HCT116 (cell line): ENCODE measurements at regions not wholly inside any gene's neighbourhood (a gene's known extent, or its start where the extent isn't known, plus 50 kb on each side); places are given as distances from the start of the nearest gene placed in this dataset.
A peak's percentile ranks its signal among the peaks of the same experiment; 100 is the strongest.

Experiments used
- ATAC-seq: fragments of 200-7000 bp; cut with Tn5 transposase; 2 replicates; pipeline ENCODE4 v1.9.1; 2020; ENCODE audit warnings: mild to moderate bottlenecking, moderate library complexity
- BruUV-seq: library from RNA; stranded (reverse); fragments of 400-500 nt; replicated peaks from 2 replicates; lab custom pipeline; 2021; lab: Mats Ljungman, UMichigan
- CTCF ChIA-PET: fragments of 300-600 bp; sonication (Branson Sonifier 250); formaldehyde crosslinking; loops from one replicate; lab custom pipeline; 2021; ENCODE audit warnings: antibody characterized with exemption; lab: Charles Lee
- POLR2A ChIA-PET: fragments of 300-600, 350-600 bp; sonication (Branson Sonifier 250); formaldehyde crosslinking; loops from one replicate; lab custom pipeline; 2021; ENCODE audit warnings: antibody characterized with exemption; lab: Charles Lee
- RAD21 ChIA-PET, 2 experiments: fragments of 300-600 bp; sonication (Branson Sonifier 250); formaldehyde crosslinking; loops; one replicate each; lab custom pipeline; 2023; ENCODE audit warnings: low total read pairs in 2 of 2; ENCODE audit not compliant: uncharacterized antibody in 2 of 2, unreplicated experiment in 2 of 2, low non-redundant PET in 1 of 2; lab: Charles Lee
- DNase-seq: peaks from one replicate; pipeline ENCODE4 v3.0.0-alpha.2; 2010; ENCODE audit warnings: low read depth, low spot score
- H2AFZ ChIP-seq: fragments of 200-600 bp; shearing (Covaris generic), sonication (generic); 2 replicates; pipeline ENCODE4 v1.6.1; 2017; ENCODE audit warnings: low read depth, mixed run types, mixed read lengths, antibody characterized with exemption, low read length; ENCODE audit not compliant: poor library complexity, severe bottlenecking
- H3K27ac ChIP-seq: 2 replicates; pipeline ENCODE4 v1.5.1; 2012; ENCODE audit warnings: low read depth, low read length
- H3K27me3 ChIP-seq: fragments of 200-600 bp; sonication (generic); 2 replicates; pipeline ENCODE4 v1.6.1; 2016; ENCODE audit warnings: mixed run types, low read length, mixed read lengths; ENCODE audit not compliant: insufficient read depth
- H3K36me3 ChIP-seq, 2 experiments: fragments of 200-500 bp in 1 of 2; fragments of 200-600 bp in 1 of 2; sonication (Bioruptor generic) in 1 of 2; sonication (generic) in 1 of 2; 2 replicates each; pipeline versions ENCODE4 v1.5.1 to v1.6.1; 2014 to 2016; ENCODE audit warnings: low read length in 2 of 2, inconsistent platforms in 1 of 2, mixed read lengths in 1 of 2, mixed run types in 1 of 2; ENCODE audit not compliant: insufficient read depth in 2 of 2, control insufficient read depth in 1 of 2
- H3K4me1 ChIP-seq, 2 experiments: fragments of 200-600 bp in 1 of 2; sonication (generic) in 1 of 2; 2 replicates each; pipeline versions ENCODE4 v1.5.1 to v1.6.1; 2012 to 2017; ENCODE audit warnings: low read length in 2 of 2, inconsistent platforms in 1 of 2, mild to moderate bottlenecking in 1 of 2, mixed read lengths in 1 of 2, mixed run types in 1 of 2, moderate library complexity in 1 of 2; ENCODE audit not compliant: insufficient read depth in 2 of 2, control insufficient read depth in 1 of 2
- H3K4me2 ChIP-seq: fragments of 200-600 bp; sonication (generic); 2 replicates; pipeline ENCODE4 v1.6.1; 2017; ENCODE audit warnings: mixed run types, low read length, mixed read lengths
- H3K4me3 ChIP-seq, 2 experiments: fragments of 200-600 bp in 1 of 2; sonication (generic) in 1 of 2; replicated peaks in 1 of 2; 2 replicates each; pipeline ENCODE4 v1.5.1; 2011 to 2016; ENCODE audit warnings: low read length in 2 of 2, control low read depth in 1 of 2, low read depth in 1 of 2, mild to moderate bottlenecking in 1 of 2, mixed read lengths in 1 of 2, mixed run types in 1 of 2
- H3K79me2 ChIP-seq: fragments of 200-600 bp; sonication (generic); 2 replicates; pipeline ENCODE4 v1.6.1; 2017; ENCODE audit warnings: mild to moderate bottlenecking, mixed run types, low read length, moderate library complexity, mixed read lengths; ENCODE audit not compliant: insufficient read depth
- H3K9ac ChIP-seq: fragments of 200-600 bp; sonication (generic); 2 replicates; pipeline ENCODE4 v1.6.1; 2016; ENCODE audit warnings: low read length, mixed read lengths
- H3K9me2 ChIP-seq: fragments of 200-600 bp; sonication (generic), shearing (Covaris generic); 2 replicates; pipeline ENCODE4 v1.6.1; 2017; ENCODE audit warnings: mixed run types, mild to moderate bottlenecking, moderate library complexity; ENCODE audit not compliant: insufficient read depth
- H3K9me3 ChIP-seq, 2 experiments: fragments of 200-500 bp in 1 of 2; fragments of 200-600 bp in 1 of 2; sonication (Bioruptor generic) in 1 of 2; sonication (generic) in 1 of 2; 2 replicates each; pipeline ENCODE4 v1.6.1; 2014 to 2017; ENCODE audit warnings: low read length in 2 of 2, mixed read lengths in 2 of 2, inconsistent platforms in 1 of 2, low read depth in 1 of 2, mild to moderate bottlenecking in 1 of 2, mixed run types in 1 of 2, moderate library complexity in 1 of 2; ENCODE audit not compliant: control insufficient read depth in 1 of 2, insufficient read depth in 1 of 2
- H4K20me1 ChIP-seq: fragments of 200-600 bp; sonication (generic), shearing (Covaris generic); 2 replicates; pipeline ENCODE4 v1.6.1; 2017; ENCODE audit warnings: mixed run types, mild to moderate bottlenecking, moderate library complexity; ENCODE audit not compliant: insufficient read depth
- CEBPB ChIP-seq: IDR thresholded peaks from 2 replicates; pipeline ENCODE4 v1.6.1; 2012; ENCODE audit warnings: low read depth
- ELF1 ChIP-seq: IDR thresholded peaks from 2 replicates; pipeline ENCODE4 v1.6.1; 2012; ENCODE audit warnings: low read depth, borderline replicate concordance
- EZH2 ChIP-seq: fragments of 200-600 bp; sonication (generic); IDR thresholded peaks from 2 replicates; pipeline ENCODE4 v1.6.1; 2017; ENCODE audit warnings: antibody characterized with exemption, mixed run types
- EZH2phosphoT487 ChIP-seq: fragments of 200-600 bp; IDR thresholded peaks from 2 replicates; pipeline ENCODE4 v1.6.1; 2018; ENCODE audit warnings: antibody characterized with exemption, borderline replicate concordance
- FOSL1 ChIP-seq: IDR thresholded peaks from 2 replicates; pipeline ENCODE4 v1.6.1; 2012; ENCODE audit warnings: low read depth
- JUND ChIP-seq: IDR thresholded peaks from 2 replicates; pipeline ENCODE4 v1.6.1; 2012
- POLR2A ChIP-seq: IDR thresholded peaks from 2 replicates; pipeline ENCODE4 v1.7.0; 2011; ENCODE audit warnings: borderline replicate concordance; ENCODE audit not compliant: insufficient read depth, insufficient read length; ENCODE audit errors: extremely low read depth
- SIN3A ChIP-seq: IDR thresholded peaks from 2 replicates; pipeline ENCODE4 v1.6.1; 2012; ENCODE audit warnings: low read depth
- YY1 ChIP-seq: IDR thresholded peaks from 2 replicates; pipeline ENCODE4 v1.6.1; 2011; ENCODE audit warnings: low read length, low read depth, moderate library complexity, mild to moderate bottlenecking; ENCODE audit not compliant: insufficient replicate concordance; ENCODE audit errors: extremely low read depth
- ZNF274 ChIP-seq: fragments of 200-500 bp; sonication (Bioruptor generic); IDR thresholded peaks from 2 replicates; pipeline ENCODE4 v1.6.1; 2014; ENCODE audit warnings: mild to moderate bottlenecking, low read depth, low read length, inconsistent platforms
- intact Hi-C: fragments of 100-400 bp; cut with micrococcal nuclease; formaldehyde crosslinking; loops from 2 replicates; pipeline ENCODE4 v1.10.0; 2022
- TF ChIP-seq, protein P1 (sequence below): IDR thresholded peaks from 2 replicates; pipeline ENCODE4 v1.6.1; 2012; ENCODE audit warnings: low read depth
- TF ChIP-seq, protein P2 (sequence below): IDR thresholded peaks from 2 replicates; pipeline ENCODE4 v1.6.1; 2012
- TF ChIP-seq, protein P3 (sequence below), 3 experiments: fragments of 200-600 bp in 1 of 3; sonication (generic) in 1 of 3; IDR thresholded peaks in 2 of 3; conservative IDR thresholded peaks in 1 of 3; 2 replicates each; pipeline ENCODE4 v1.5.1; 2012 to 2017; ENCODE audit warnings: low read depth in 2 of 3, low read length in 2 of 3, antibody characterized with exemption in 1 of 3, borderline replicate concordance in 1 of 3, control low read depth in 1 of 3, mild to moderate bottlenecking in 1 of 3, mixed read lengths in 1 of 3, mixed run types in 1 of 3, moderate library complexity in 1 of 3; ENCODE audit not compliant: insufficient read depth in 1 of 3
- TF ChIP-seq, protein P4 (sequence below): IDR thresholded peaks from 2 replicates; pipeline ENCODE4 v1.6.1; 2012

DNA sequence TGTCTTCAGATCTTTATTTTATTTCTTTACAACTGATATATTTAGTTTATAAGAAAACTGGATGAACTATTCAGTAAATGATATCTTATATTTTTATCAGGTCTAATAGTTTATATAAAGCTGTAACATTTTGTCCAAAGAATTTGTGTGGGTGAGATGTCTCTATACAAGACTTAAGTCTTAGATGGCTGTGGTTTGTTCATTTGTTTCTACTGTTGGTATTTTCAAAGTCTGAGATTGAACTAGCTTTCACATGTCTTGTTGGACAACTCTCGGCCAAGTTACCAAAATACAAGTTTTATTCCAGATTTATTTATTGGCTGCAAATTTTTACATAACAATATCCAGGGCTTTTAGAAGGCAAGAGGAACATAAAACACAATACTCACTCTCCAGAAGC, 286.0 kb downstream of the NR2F1-AS1 start (continued):
- TF ChIP-seq EZH2 = no peak

DNA sequence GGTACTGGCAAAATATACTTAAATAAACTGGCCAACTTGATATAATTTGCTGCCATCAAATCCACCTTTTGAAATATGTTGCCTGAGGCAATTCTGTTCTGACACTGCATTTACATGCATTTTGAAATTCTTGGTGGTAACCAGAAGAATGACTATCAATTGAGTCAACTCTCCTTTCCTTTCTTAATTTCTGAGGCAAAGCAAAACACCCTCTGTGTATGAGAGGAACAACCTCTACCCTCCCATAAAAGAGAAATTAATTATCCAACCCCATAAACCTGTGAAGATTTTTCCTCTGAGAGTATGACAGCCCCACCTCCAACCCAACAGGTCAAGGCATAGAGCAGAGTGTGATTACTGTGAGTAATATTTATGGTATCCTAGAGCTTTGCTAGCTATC, 286.8 kb downstream of the NR2F1-AS1 start:
- TF ChIP-seq FOSL1 (peak; percentile 32; the same call in 1 of the 2 replicates), SIN3A (no peak)
- CTCF ChIA-PET = no interaction called here
- no peaks in the 10 kb centered on the region for H4K20me1 ChIP-seq
- H3K9me3 ChIP-seq = no peaks in the 10 kb centered on the region
- H3K27me3 ChIP-seq = no peaks in the 10 kb centered on the region
- H3K4me1 ChIP-seq = peaks cover 6 to 9% of the 10 kb centered on the region in 2 experiments
- H3K9me2 ChIP-seq = no peaks in the 10 kb centered on the region
- ATAC-seq = peak; percentile 27; the same call in 1 of the 2 replicates
- POLR2A ChIA-PET = no interaction called here
- no peak overlapping the region for H3K9ac ChIP-seq
- no peak overlapping the region for H3K4me3 ChIP-seq
- no peak overlapping the region for H2AFZ ChIP-seq
- RAD21 ChIA-PET = no interaction called here
- no peaks in the 10 kb centered on the region for H3K36me3 ChIP-seq
- H3K4me2 ChIP-seq = no peak overlapping the region; the same call in 1 of the 2 replicates
- intact Hi-C loops = no loop called here
- no peak for DNase-seq
- peak overlapping the region; percentile 59; the same call in 1 of the 2 replicates for H3K27ac ChIP-seq
- H3K79me2 ChIP-seq = no peaks in the 10 kb centered on the region
- no TSS peak for BruUV-seq

DNA sequence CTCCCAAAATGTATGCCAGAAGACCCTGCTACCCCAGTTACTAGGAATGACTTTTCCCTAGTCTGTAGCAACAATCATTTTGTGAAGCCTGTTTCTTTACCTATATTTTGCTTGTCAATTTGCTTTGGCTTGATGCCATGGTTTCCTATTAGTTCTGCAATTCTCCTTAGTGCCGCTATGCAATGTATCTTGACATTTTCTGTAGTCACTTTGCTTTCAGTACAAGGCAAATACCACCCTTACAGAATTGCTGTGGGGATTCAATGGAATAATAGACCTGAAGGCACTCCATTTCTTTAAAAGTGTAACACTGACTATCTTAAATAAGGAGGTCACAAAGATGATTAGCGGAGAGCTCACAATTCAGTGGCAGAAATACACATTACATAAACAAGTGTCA, 291.1 kb downstream of the NR2F1-AS1 start:
- RAD21 ChIA-PET = no interaction called here
- CTCF ChIA-PET = no interaction called here
- intact Hi-C loops = no loop called here
- Histone ChIP-seq H3K4me3 (no peak overlapping the region), H3K4me2 (no peak overlapping the region), H2AFZ (no peak overlapping the region), H3K79me2 (no peaks in the 10 kb centered on the region), H3K4me1 (peaks cover 2 to 9% of the 10 kb centered on the region in 2 experiments; a peak in 3 of 4 replicates), H3K9me2 (no peaks in the 10 kb centered on the region), H3K36me3 (no peaks in the 10 kb centered on the region), H4K20me1 (no peaks in the 10 kb centered on the region), H3K27me3 (no peaks in the 10 kb centered on the region), H3K9me3 (peaks cover 0 to 9% of the 10 kb centered on the region in 2 experiments; a peak in 1 of 4 replicates), H3K27ac (no peak overlapping the region), H3K9ac (no peak overlapping the region)
- POLR2A ChIA-PET = no interaction called here
- no peak for ATAC-seq
- no TSS peak for BruUV-seq
- no peak for DNase-seq
- TF ChIP-seq JUND (no peak), SIN3A (no peak), CEBPB (no peak), EZH2phosphoT487 (no peak), POLR2A (no peak), FOSL1 (no peak), ZNF274 (no peak), YY1 (no peak), ELF1 (no peak)
- TF ChIP-seq, protein P1, sequence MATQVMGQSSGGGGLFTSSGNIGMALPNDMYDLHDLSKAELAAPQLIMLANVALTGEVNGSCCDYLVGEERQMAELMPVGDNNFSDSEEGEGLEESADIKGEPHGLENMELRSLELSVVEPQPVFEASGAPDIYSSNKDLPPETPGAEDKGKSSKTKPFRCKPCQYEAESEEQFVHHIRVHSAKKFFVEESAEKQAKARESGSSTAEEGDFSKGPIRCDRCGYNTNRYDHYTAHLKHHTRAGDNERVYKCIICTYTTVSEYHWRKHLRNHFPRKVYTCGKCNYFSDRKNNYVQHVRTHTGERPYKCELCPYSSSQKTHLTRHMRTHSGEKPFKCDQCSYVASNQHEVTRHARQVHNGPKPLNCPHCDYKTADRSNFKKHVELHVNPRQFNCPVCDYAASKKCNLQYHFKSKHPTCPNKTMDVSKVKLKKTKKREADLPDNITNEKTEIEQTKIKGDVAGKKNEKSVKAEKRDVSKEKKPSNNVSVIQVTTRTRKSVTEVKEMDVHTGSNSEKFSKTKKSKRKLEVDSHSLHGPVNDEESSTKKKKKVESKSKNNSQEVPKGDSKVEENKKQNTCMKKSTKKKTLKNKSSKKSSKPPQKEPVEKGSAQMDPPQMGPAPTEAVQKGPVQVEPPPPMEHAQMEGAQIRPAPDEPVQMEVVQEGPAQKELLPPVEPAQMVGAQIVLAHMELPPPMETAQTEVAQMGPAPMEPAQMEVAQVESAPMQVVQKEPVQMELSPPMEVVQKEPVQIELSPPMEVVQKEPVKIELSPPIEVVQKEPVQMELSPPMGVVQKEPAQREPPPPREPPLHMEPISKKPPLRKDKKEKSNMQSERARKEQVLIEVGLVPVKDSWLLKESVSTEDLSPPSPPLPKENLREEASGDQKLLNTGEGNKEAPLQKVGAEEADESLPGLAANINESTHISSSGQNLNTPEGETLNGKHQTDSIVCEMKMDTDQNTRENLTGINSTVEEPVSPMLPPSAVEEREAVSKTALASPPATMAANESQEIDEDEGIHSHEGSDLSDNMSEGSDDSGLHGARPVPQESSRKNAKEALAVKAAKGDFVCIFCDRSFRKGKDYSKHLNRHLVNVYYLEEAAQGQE = no peak
- TF ChIP-seq, protein P2, sequence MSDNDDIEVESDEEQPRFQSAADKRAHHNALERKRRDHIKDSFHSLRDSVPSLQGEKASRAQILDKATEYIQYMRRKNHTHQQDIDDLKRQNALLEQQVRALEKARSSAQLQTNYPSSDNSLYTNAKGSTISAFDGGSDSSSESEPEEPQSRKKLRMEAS = no peak
- TF ChIP-seq, protein P3, sequence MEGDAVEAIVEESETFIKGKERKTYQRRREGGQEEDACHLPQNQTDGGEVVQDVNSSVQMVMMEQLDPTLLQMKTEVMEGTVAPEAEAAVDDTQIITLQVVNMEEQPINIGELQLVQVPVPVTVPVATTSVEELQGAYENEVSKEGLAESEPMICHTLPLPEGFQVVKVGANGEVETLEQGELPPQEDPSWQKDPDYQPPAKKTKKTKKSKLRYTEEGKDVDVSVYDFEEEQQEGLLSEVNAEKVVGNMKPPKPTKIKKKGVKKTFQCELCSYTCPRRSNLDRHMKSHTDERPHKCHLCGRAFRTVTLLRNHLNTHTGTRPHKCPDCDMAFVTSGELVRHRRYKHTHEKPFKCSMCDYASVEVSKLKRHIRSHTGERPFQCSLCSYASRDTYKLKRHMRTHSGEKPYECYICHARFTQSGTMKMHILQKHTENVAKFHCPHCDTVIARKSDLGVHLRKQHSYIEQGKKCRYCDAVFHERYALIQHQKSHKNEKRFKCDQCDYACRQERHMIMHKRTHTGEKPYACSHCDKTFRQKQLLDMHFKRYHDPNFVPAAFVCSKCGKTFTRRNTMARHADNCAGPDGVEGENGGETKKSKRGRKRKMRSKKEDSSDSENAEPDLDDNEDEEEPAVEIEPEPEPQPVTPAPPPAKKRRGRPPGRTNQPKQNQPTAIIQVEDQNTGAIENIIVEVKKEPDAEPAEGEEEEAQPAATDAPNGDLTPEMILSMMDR (IDR thresholded peaks at IDR 0.05 in 2 of 3, conservative IDR thresholded peaks at IDR 0.05 in 1 of 3; ENCODE audit: borderline replicate concordance in 1 of 3, insufficient read depth in 1 of 3, low read depth in 2 of 3, low read length in 2 of 3) = no peak
- TF ChIP-seq, protein P4, sequence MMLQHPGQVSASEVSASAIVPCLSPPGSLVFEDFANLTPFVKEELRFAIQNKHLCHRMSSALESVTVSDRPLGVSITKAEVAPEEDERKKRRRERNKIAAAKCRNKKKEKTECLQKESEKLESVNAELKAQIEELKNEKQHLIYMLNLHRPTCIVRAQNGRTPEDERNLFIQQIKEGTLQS = no peak
